ENCODE measurements at regions not wholly inside any gene's neighbourhood (a gene's known extent, or its start where the extent isn't known, plus 50 kb on each side); places are given as distances from the start of the nearest gene placed in this dataset.

GRCh38 chr2:83459456-83459855 is 999.6 kb downstream of the SUCLG1 start:
- Histone ChIP-seq H3K36me3 (no peaks in the 10 kb centered on the region), H3K4me1 (ENCODE audit: insufficient read depth) (no peaks in the 10 kb centered on the region), H3K27me3 (no peaks in the 10 kb centered on the region), H3K9me3 (no peaks in the 10 kb centered on the region), H3K4me3 (no peak overlapping the region), H3K27ac (no peak overlapping the region)
- intact Hi-C loops (cut with DNase I): no loop called here
- no peak for DNase-seq
- no peak for TF ChIP-seq EP300 (IDR thresholded peaks at IDR 0.05)
- no peak for TF ChIP-seq CTCF (IDR thresholded peaks at IDR 0.05)
- TF ChIP-seq POLR2A (IDR thresholded peaks at IDR 0.05): no peak
- WGBS, 3 donors: 66 to 76% (median 69%) methylated on average over 2 of the region's 2 CpGs

GRCh38 chr2:83435989-83436388 is 1023.1 kb downstream of the SUCLG1 start:
- TF ChIP-seq EP300 (IDR thresholded peaks at IDR 0.05) (no peak), POLR2A (IDR thresholded peaks at IDR 0.05) (no peak), CTCF (IDR thresholded peaks at IDR 0.05) (no peak)
- no peak for DNase-seq
- no peaks in the 10 kb centered on the region for H3K27me3 ChIP-seq
- WGBS, 3 donors: 84 to 87% (median 87%) methylated on average over 2 of the region's 2 CpGs
- no peak overlapping the region for H3K27ac ChIP-seq
- H3K36me3 ChIP-seq: no peaks in the 10 kb centered on the region
- no peaks in the 10 kb centered on the region for H3K4me1 ChIP-seq (ENCODE audit: insufficient read depth)
- H3K4me3 ChIP-seq: no peak overlapping the region
- intact Hi-C loops (cut with DNase I): no loop called here
- no peaks in the 10 kb centered on the region for H3K9me3 ChIP-seq

- DNase-seq: no peak
- Histone ChIP-seq H3K27me3 (no peaks in the 10 kb centered on the region), H3K36me3 (no peaks in the 10 kb centered on the region), H3K9me3 (no peaks in the 10 kb centered on the region), H3K27ac (no peak overlapping the region), H3K4me1 (ENCODE audit: insufficient read depth) (no peaks in the 10 kb centered on the region), H3K4me3 (no peak overlapping the region)
- TF ChIP-seq POLR2A (IDR thresholded peaks at IDR 0.05) (no peak), EP300 (IDR thresholded peaks at IDR 0.05) (no peak), CTCF (IDR thresholded peaks at IDR 0.05) (no peak)
- 94 to 96% (median 96%) methylated on average over 1 of the region's 1 CpG for whole genome bisulfite sequencing, 3 donors
- intact Hi-C loops (cut with DNase I): no loop called here
Measured at GRCh38 chr2:83420993-83421392, 1038.1 kb downstream of the SUCLG1 start.

- no peak overlapping the region for H3K4me3 ChIP-seq
- 2 to 19% (median 2%) methylated on average over 3 of the region's 3 CpGs for WGBS, 3 donors
- TF ChIP-seq CTCF (IDR thresholded peaks at IDR 0.05): no peak
- no peaks in the 10 kb centered on the region for H3K27me3 ChIP-seq
- DNase-seq: no peak
- H3K4me1 ChIP-seq (ENCODE audit: insufficient read depth): no peaks in the 10 kb centered on the region
- H3K9me3 ChIP-seq: no peaks in the 10 kb centered on the region
- no peaks in the 10 kb centered on the region for H3K36me3 ChIP-seq
- intact Hi-C loops (cut with DNase I): no loop called here
- H3K27ac ChIP-seq: no peak overlapping the region
Measured at GRCh38 chr2:83394134-83394904, 1064.8 kb downstream of the SUCLG1 start.

Data from ovary (tissue), 7 donors.